Activated naive CD8-positive, alpha-beta T cell treated with anti-CD3 and anti-CD28 coated beads, Interleukin-2, amount 10 ng/mL, durations not matched to agents 7 days and 5 days (primary cell): ENCODE measurements at regions not wholly inside any gene's neighbourhood (a gene's known extent, or its start where the extent isn't known, plus 50 kb on each side); places are given as distances from the start of the nearest gene placed in this dataset.

ENCODE experiments used
- ATAC-seq: fragments of 150-1000 bp; cut with Tn5 transposase; one replicate; pipeline ENCODE4 v1.10.0; 2021; ENCODE audit warnings: low read depth, moderate library complexity
- POLR2A ChIA-PET: fragments of 350-600 bp; sonication (Branson Sonifier 250); formaldehyde crosslinking; loops from one replicate; lab custom pipeline; 2021; ENCODE audit warnings: antibody characterized with exemption; lab: Charles Lee
- DNase-seq: peaks from one replicate; pipeline ENCODE4 v3.0.0; 2021
- H3K27ac Mint-ChIP-seq: one replicate; pipeline ENCODE4 v1.8.0; 2022; ENCODE audit warnings: mild to moderate bottlenecking, mixed read lengths
- H3K27me3 Mint-ChIP-seq: one replicate; pipeline ENCODE4 v1.8.0; 2022; ENCODE audit warnings: mild to moderate bottlenecking, moderate library complexity, mixed read lengths
- H3K36me3 Mint-ChIP-seq: one replicate; pipeline ENCODE4 v1.8.0; 2021; ENCODE audit warnings: mild to moderate bottlenecking, mixed read lengths
- H3K4me1 Mint-ChIP-seq: one replicate; pipeline ENCODE4 v1.8.0; 2021; ENCODE audit warnings: mixed read lengths
- H3K4me3 Mint-ChIP-seq: one replicate; pipeline ENCODE4 v1.8.0; 2022; ENCODE audit warnings: mild to moderate bottlenecking, moderate library complexity, mixed read lengths
- H3K9me3 Mint-ChIP-seq: one replicate; pipeline ENCODE4 v1.8.0; 2021; ENCODE audit warnings: mixed read lengths

GRCh38 chr20:7392542-7393206 is 547.6 kb downstream of the HAO1 start:
- DNase-seq (no peak), ATAC-seq (no peak)
- no peaks in the 10 kb centered on the region for H3K36me3 Mint-ChIP-seq
- no peaks in the 10 kb centered on the region for H3K27me3 Mint-ChIP-seq
- POLR2A ChIA-PET: no interaction called here
- no peak overlapping the region for H3K4me3 Mint-ChIP-seq
- no peaks in the 10 kb centered on the region for H3K9me3 Mint-ChIP-seq
- H3K27ac Mint-ChIP-seq: no peak overlapping the region
- no peaks in the 10 kb centered on the region for H3K4me1 Mint-ChIP-seq

GRCh38 chr20:7399114-7399513 is 541.1 kb downstream of the HAO1 start:
- POLR2A ChIA-PET: no interaction called here
- H3K9me3 Mint-ChIP-seq: no peaks in the 10 kb centered on the region
- H3K27me3 Mint-ChIP-seq: peaks cover 5% of the 10 kb centered on the region
- H3K36me3 Mint-ChIP-seq: no peaks in the 10 kb centered on the region
- no peaks in the 10 kb centered on the region for H3K4me1 Mint-ChIP-seq
- no peak overlapping the region for H3K4me3 Mint-ChIP-seq
- no peak for DNase-seq
- ATAC-seq: no peak
- no peak overlapping the region for H3K27ac Mint-ChIP-seq

- Mint-ChIP-seq H3K27me3 (peaks cover 5% of the 10 kb centered on the region), H3K9me3 (no peaks in the 10 kb centered on the region), H3K4me1 (no peaks in the 10 kb centered on the region), H3K36me3 (no peaks in the 10 kb centered on the region), H3K4me3 (no peak overlapping the region), H3K27ac (no peak overlapping the region)
- ATAC-seq (no peak), DNase-seq (no peak)
- POLR2A ChIA-PET: no interaction called here
Measured at GRCh38 chr20:7399575-7399974, 540.7 kb downstream of the HAO1 start.

- Mint-ChIP-seq H3K9me3 (no peaks in the 10 kb centered on the region), H3K4me3 (no peak overlapping the region), H3K36me3 (no peaks in the 10 kb centered on the region), H3K27me3 (no peaks in the 10 kb centered on the region), H3K4me1 (no peaks in the 10 kb centered on the region), H3K27ac (no peak overlapping the region)
- DNase-seq: no peak
- POLR2A ChIA-PET: no interaction called here
- ATAC-seq: no peak
Measured at GRCh38 chr20:7406671-7407070, 533.6 kb downstream of the HAO1 start.

GRCh38 chr20:7410150-7410549 is 530.1 kb downstream of the HAO1 start:
- ATAC-seq (no peak), DNase-seq (no peak)
- H3K27ac Mint-ChIP-seq: no peak overlapping the region
- POLR2A ChIA-PET: no interaction called here
- H3K4me1 Mint-ChIP-seq: no peaks in the 10 kb centered on the region
- H3K36me3 Mint-ChIP-seq: no peaks in the 10 kb centered on the region
- H3K27me3 Mint-ChIP-seq: no peaks in the 10 kb centered on the region
- H3K4me3 Mint-ChIP-seq: no peak overlapping the region
- H3K9me3 Mint-ChIP-seq: no peaks in the 10 kb centered on the region

- POLR2A ChIA-PET: no interaction called here
- Mint-ChIP-seq H3K4me1 (no peaks in the 10 kb centered on the region), H3K27ac (no peak overlapping the region), H3K36me3 (no peaks in the 10 kb centered on the region), H3K4me3 (no peak overlapping the region), H3K27me3 (no peaks in the 10 kb centered on the region), H3K9me3 (no peaks in the 10 kb centered on the region)
- DNase-seq: no peak
- ATAC-seq: no peak
Measured at GRCh38 chr20:7411075-7411474, 529.2 kb downstream of the HAO1 start.

- Mint-ChIP-seq H3K4me3 (no peak overlapping the region), H3K36me3 (no peaks in the 10 kb centered on the region), H3K9me3 (no peaks in the 10 kb centered on the region), H3K27me3 (no peaks in the 10 kb centered on the region), H3K27ac (no peak overlapping the region), H3K4me1 (no peaks in the 10 kb centered on the region)
- POLR2A ChIA-PET: no interaction called here
- ATAC-seq: no peak
- DNase-seq: no peak
Measured at GRCh38 chr20:7415427-7415826, 524.8 kb downstream of the HAO1 start.

- Mint-ChIP-seq H3K4me1 (no peaks in the 10 kb centered on the region), H3K4me3 (no peak overlapping the region), H3K36me3 (no peaks in the 10 kb centered on the region), H3K9me3 (no peaks in the 10 kb centered on the region), H3K27me3 (no peaks in the 10 kb centered on the region), H3K27ac (no peak overlapping the region)
- POLR2A ChIA-PET: no interaction called here
- DNase-seq (no peak), ATAC-seq (no peak)
Measured at GRCh38 chr20:7416382-7416781, 523.9 kb downstream of the HAO1 start.

GRCh38 chr20:7420345-7420744 is 519.9 kb downstream of the HAO1 start:
- H3K4me1 Mint-ChIP-seq: no peaks in the 10 kb centered on the region
- no peaks in the 10 kb centered on the region for H3K36me3 Mint-ChIP-seq
- no peak for DNase-seq
- ATAC-seq: no peak
- H3K27me3 Mint-ChIP-seq: no peaks in the 10 kb centered on the region
- H3K4me3 Mint-ChIP-seq: no peak overlapping the region
- no peaks in the 10 kb centered on the region for H3K9me3 Mint-ChIP-seq
- H3K27ac Mint-ChIP-seq: no peak overlapping the region
- POLR2A ChIA-PET: no interaction called here

- Mint-ChIP-seq H3K9me3 (no peaks in the 10 kb centered on the region), H3K4me3 (no peak overlapping the region), H3K27ac (no peak overlapping the region), H3K4me1 (no peaks in the 10 kb centered on the region), H3K36me3 (no peaks in the 10 kb centered on the region), H3K27me3 (no peaks in the 10 kb centered on the region)
- DNase-seq (no peak), ATAC-seq (no peak)
- POLR2A ChIA-PET: no interaction called here
Measured at GRCh38 chr20:7426890-7427496, 513.3 kb downstream of the HAO1 start.

GRCh38 chr20:7428946-7429345 is 511.3 kb downstream of the HAO1 start:
- Mint-ChIP-seq H3K27ac (no peak overlapping the region), H3K9me3 (no peaks in the 10 kb centered on the region), H3K36me3 (no peaks in the 10 kb centered on the region), H3K4me1 (no peaks in the 10 kb centered on the region), H3K27me3 (no peaks in the 10 kb centered on the region), H3K4me3 (no peak overlapping the region)
- ATAC-seq (no peak), DNase-seq (no peak)
- POLR2A ChIA-PET: no interaction called here

- ATAC-seq: no peak
- H3K9me3 Mint-ChIP-seq: no peaks in the 10 kb centered on the region
- POLR2A ChIA-PET: no interaction called here
- no peaks in the 10 kb centered on the region for H3K4me1 Mint-ChIP-seq
- no peak for DNase-seq
- no peak overlapping the region for H3K27ac Mint-ChIP-seq
- no peak overlapping the region for H3K4me3 Mint-ChIP-seq
- H3K27me3 Mint-ChIP-seq: no peaks in the 10 kb centered on the region
- no peaks in the 10 kb centered on the region for H3K36me3 Mint-ChIP-seq
Measured at GRCh38 chr20:7432612-7433011, 507.6 kb downstream of the HAO1 start.

- peaks cover 1% of the 10 kb centered on the region for H3K9me3 Mint-ChIP-seq
- H3K4me3 Mint-ChIP-seq: no peak overlapping the region
- H3K27me3 Mint-ChIP-seq: no peaks in the 10 kb centered on the region
- ATAC-seq (no peak), DNase-seq (no peak)
- no peaks in the 10 kb centered on the region for H3K36me3 Mint-ChIP-seq
- H3K4me1 Mint-ChIP-seq: no peaks in the 10 kb centered on the region
- H3K27ac Mint-ChIP-seq: no peak overlapping the region
- POLR2A ChIA-PET: no interaction called here
Measured at GRCh38 chr20:7437311-7437710, 502.9 kb downstream of the HAO1 start.

- POLR2A ChIA-PET: no interaction called here
- H3K27ac Mint-ChIP-seq: no peak overlapping the region
- no peaks in the 10 kb centered on the region for H3K4me1 Mint-ChIP-seq
- no peak overlapping the region for H3K4me3 Mint-ChIP-seq
- no peak for ATAC-seq
- no peaks in the 10 kb centered on the region for H3K36me3 Mint-ChIP-seq
- peaks cover 2% of the 10 kb centered on the region for H3K9me3 Mint-ChIP-seq
- DNase-seq: no peak
- no peaks in the 10 kb centered on the region for H3K27me3 Mint-ChIP-seq
Measured at GRCh38 chr20:7449269-7449668, 491.0 kb downstream of the HAO1 start.
